GM21360 (cell line): ENCODE measurements at regions not wholly inside any gene's neighbourhood (a gene's known extent, or its start where the extent isn't known, plus 50 kb on each side); places are given as distances from the start of the nearest gene placed in this dataset.

ENCODE experiments used
- ATAC-seq: cut with Tn5 transposase; IDR thresholded peaks from one replicate; pipeline ENCODE4 v1.9.1; 2021; ENCODE audit warnings: mild to moderate bottlenecking, moderate library complexity; ENCODE audit not compliant: unreplicated experiment

GRCh38 chr20:12777016-12777415, 231.8 kb upstream of the SPTLC3 start:
- no peak for ATAC-seq

- no peak for ATAC-seq
Measured at GRCh38 chr20:12786276-12786675, 222.5 kb upstream of the SPTLC3 start.

DNA sequence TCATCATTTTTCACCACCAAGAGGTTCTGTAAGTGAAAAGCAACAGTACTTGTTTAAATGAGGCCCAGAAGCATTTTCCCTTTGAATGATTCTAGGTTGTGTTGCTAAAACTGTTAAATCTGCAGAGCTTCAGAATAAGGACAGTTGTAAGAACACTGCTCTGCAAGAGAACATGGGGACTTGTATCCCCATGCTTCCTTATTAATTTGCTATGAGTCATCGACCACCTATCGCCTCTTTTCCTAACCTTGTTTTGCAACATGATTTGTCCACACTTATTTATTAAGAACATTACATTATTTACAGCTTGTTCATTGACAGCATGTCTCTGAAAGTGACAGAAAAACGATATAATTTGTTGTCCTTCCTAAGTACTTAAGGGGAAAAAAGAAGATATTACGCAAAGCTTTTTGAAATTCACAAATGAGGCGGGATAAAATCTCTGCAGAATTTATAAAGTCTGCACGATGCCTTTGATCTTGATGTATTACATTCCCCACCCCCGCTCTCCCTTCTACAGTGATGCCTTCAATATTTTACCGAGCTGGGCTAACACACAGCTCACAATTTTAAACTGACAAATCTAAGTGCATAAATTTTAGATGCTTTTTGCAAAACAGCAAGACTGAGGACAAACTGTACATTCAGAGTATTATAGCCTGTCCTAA, 220.0 kb upstream of the SPTLC3 start:
- no peak for ATAC-seq

GRCh38 chr20:12790859-12791258, 217.9 kb upstream of the SPTLC3 start:
- ATAC-seq, result no peak

DNA sequence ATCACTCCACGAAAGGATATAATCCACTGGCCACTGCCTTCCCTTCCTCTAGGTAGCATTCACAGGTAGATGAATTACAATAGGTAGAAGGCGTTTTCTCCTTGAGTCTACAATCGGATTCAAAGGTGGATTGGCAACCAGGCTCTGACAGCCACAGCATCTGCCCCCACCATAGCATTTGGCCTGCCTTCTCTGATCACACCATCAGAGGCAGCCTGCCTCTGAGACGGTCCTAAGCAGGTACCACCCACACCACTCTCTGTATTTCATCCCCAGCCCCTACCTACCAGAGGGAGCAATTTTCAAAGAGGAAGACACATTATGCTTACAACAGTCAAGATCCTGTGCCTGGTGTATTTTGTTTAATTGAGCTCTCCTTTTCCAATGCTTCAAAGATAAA, 210.5 kb upstream of the SPTLC3 start:
- ATAC-seq, result no peak

DNA sequence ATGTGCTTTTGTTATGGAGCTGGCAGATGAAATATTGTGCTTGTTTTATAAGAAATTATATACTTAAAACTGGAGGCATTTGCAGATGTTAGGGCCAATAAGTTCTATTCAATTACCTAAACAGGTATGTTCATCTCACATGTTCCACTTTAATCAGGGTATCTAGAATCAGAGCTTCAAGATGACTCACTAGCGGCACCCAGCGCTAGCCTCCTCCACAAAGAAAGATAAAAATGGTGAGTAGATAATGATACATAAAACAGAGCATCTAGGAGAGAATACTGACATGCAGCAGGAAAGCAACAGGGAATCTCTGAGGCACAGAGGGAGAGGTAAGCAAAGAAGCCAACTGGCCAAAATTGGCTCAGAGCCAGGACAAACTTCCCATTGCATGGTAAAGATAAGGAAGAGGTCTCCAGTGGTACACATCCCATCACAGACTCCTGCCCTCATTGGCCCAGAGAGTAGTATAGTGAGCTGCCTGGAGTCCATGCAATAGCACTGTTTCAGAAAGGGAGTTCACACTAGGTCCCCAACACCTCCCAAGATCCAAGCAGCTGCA, 200.7 kb upstream of the SPTLC3 start:
- ATAC-seq, result no peak

- ATAC-seq, result no peak
Measured at GRCh38 chr20:12815231-12815768, 193.5 kb upstream of the SPTLC3 start.

- no peak for ATAC-seq
Measured at GRCh38 chr20:12815778-12816408, 192.9 kb upstream of the SPTLC3 start.

DNA sequence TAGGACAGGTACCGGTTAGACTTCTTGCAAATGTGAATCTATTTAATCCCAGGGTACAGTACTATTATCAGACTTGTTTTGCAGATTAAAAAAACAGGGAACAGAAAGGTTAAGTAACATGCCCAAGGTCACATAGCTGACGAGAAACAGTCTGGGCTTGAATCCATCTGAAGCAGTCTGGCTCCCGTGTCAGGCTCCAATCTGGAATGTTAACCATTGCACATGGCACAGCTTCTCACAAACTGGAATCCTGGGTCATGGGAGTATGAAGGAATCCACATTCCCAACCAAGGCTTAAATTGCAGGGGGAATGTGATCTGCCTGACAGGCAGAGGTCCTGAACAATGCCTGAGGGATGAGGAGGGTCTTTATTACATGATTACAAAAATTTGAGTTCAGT, 187.5 kb upstream of the SPTLC3 start:
- ATAC-seq, result no peak

- no peak for ATAC-seq
Measured at GRCh38 chr20:12823734-12824133, 185.0 kb upstream of the SPTLC3 start.

DNA sequence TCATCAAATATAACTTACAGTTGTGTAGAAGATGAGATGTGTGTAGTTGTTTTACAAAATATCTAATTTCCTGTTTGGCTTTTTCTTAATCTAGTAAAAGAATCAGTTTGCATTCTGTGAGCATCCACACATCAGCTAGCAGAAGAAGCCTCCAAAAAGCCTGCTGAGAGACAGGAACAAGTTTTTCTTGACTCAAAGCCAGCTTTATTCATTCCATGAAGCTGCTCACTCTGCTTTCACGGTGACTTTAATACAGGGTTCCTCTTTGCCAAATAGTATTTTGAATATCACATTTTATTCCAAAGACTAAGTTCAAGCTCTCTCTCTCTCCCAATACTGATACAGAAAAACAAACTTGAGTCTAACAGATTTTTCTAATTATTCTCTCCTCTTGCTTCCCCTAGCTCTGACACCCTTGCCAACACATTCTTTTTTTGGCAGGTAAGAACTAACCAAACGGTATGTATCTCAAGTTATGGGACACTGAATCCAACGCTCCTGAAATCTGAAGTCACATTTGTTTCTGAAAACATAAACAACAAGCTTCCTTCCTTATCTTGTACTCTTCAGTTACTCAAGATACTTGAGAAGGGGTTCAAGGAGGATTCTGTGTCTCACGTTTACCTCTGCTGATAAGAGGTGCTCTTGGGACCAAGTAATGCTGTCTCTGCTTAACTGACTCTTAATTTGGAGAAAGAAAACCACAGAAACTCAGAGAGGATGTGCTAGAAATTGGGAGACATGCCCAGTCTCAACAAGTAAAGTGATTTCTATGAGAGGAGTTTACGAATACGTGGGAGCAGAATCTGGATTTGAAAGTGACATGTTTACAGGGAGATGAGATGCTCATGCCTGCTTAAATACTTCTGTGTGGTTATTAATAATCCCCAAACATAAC, 184.2 kb upstream of the SPTLC3 start:
- ATAC-seq, result no peak

GRCh38 chr20:12825226-12825595, 183.6 kb upstream of the SPTLC3 start:
- no peak for ATAC-seq

- no peak for ATAC-seq
Measured at GRCh38 chr20:12827816-12828385, 180.9 kb upstream of the SPTLC3 start.

DNA sequence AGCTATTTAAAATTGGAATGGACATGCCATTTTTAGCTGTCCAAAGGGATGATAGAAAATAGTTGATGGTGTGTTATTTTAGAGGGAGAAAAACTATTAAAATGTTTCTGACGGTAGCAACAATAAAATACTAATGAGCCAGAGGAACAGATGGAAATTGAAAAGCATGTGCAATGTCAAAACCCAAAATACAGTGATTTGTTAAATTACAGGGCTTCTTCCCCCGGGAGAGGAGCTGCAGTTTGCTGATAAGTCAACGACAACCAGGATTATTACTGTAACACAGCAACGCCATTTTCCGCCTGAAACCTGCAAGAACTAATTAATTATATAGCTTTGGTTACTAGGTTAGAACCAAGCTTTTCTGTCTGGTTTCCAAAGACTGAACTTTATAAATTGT, 179.6 kb upstream of the SPTLC3 start:
- no peak for ATAC-seq

DNA sequence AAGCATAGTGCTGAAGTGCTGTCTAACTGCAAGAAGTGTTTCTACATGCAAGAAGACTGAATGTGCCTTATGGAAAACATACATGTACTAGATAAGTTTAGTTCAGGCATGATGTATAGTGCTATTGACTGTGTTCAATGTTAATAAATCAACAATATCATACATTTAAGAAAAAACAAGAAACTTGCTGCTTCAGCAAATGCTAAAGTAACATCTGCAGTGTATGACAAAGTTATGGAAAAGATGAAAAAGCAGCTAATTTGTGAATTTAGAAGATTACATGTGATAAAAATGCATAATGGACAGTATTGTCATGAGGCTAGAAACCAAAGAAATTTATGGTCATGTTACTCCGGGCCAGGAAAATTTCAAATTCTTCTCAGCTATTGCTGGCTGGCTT, 174.9 kb upstream of the SPTLC3 start:
- no peak for ATAC-seq

DNA sequence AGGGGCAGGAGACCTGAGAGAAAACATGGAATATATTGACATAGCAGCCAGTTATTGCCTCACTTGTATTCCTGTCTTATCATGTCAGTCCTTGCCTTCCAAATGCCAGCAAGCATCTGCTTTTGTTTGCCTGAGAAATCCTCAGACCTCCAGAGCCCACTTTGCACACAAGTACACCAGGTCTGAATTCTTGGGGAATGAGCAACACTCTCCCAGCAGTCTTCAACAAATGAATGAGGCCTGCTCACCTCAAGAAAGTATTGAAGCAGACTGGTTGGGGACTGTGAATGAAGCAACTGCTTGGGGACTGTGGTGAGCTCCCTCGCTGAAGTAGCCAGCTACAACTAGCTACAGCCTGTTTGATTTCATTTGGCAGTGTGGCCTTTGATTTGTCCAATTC, 172.8 kb upstream of the SPTLC3 start:
- no peak for ATAC-seq

- ATAC-seq, result no peak
Measured at GRCh38 chr20:12837646-12838045, 171.1 kb upstream of the SPTLC3 start.

DNA sequence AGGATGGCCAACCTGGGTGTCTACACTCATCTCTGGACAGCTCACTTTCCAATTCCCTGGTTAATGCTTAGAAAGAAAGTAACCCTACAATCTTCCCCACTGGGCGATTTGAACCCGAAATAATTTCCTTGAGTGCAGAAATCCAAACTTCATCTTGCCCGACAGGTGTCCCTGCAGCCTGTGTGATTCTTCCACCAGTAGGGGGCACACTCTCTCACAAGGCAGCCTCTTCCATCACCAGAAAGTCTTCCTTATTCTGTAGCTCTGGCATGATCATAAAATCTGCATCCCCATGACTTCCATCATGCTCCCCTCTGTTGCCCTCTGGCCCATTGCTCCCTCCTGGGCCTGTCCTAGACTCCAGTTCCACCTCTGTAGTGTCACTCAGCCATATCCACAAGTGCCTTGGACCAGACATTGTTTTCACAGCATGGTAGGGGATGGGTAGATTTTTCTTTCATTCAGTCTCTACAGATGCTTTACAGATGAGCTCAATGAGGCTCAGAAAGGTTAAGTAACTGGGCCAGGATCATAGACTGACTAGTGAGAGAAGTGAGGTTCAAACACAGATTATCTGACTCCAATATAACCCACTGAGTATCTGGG, 170.4 kb upstream of the SPTLC3 start:
- no peak for ATAC-seq

GRCh38 chr20:12847872-12848271, 160.9 kb upstream of the SPTLC3 start:
- no peak for ATAC-seq

DNA sequence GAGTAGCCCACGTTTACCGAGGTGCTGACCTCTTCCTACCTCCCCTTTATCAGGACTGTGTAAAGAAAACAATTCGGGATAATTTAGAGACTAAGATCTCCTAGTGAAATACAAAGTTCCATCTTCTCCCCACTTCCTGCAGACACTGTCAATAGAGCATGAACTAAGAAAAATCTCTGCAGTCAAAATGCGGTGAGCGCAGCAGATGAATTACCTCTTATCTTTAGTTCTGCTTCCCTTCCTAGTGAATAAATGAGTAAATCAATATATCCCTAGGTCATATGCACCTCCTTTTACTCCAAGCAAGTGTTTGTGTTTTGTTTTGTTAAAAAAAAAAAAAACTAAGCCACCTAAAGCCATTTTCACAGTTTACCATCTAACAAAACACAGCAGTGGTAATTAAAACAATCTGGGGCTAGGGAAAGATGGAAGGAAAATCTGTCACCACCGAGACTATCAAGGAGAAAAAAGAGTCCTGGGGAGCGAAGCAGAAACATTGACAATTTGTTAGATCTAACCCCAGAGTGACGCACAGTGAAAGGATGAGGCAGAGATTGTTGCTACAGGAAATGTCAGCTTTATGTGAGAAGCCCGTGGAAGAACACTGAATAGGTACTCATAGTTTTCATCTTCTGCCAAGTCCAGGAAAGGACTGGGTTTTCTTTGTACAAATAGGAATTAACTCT, 159.4 kb upstream of the SPTLC3 start:
- ATAC-seq, result no peak
